BE2C (cell line): ENCODE measurements at regions not wholly inside any gene's neighbourhood (a gene's known extent, or its start where the extent isn't known, plus 50 kb on each side); places are given as distances from the start of the nearest gene placed in this dataset.
"Not testable (repeated sequence)": the region's sequence is repeated elsewhere in the genome, so short reads cannot be mapped to it uniquely, and the experiment has no call there.

Source experiments
- DNase-seq: peaks from one replicate; pipeline ENCODE4 v3.0.0-alpha.2; 2020
- H3K27me3 ChIP-seq: fragments of 250-450 bp; sonication (Bioruptor Pico); 2 replicates; pipeline ENCODE4 v1.5.1; 2020; ENCODE audit warnings: mild to moderate bottlenecking
- H3K36me3 ChIP-seq: fragments of 250-450 bp; sonication (Bioruptor Pico); 2 replicates; pipeline ENCODE4 v1.5.1; 2020; ENCODE audit warnings: mild to moderate bottlenecking
- H3K4me1 ChIP-seq: fragments of 250-450 bp; sonication (Bioruptor Pico); 2 replicates; pipeline ENCODE4 v1.5.1; 2020
- H3K4me3 ChIP-seq: 2 replicates; pipeline ENCODE4 v1.5.1; 2011; ENCODE audit warnings: low read depth, low read length
- H3K9me3 ChIP-seq: fragments of 250-450 bp; sonication (Bioruptor Pico); 2 replicates; pipeline ENCODE4 v1.5.1; 2020
- CTCF ChIP-seq: IDR thresholded peaks from 2 replicates; pipeline ENCODE4 v1.5.1; 2012; ENCODE audit warnings: mild to moderate bottlenecking, low read depth, low read length

- no peaks in the 10 kb centered on the region for H3K4me1 ChIP-seq
- H3K4me3 ChIP-seq, result no peak overlapping the region
- DNase-seq, result no peak
- no peaks in the 10 kb centered on the region for H3K36me3 ChIP-seq
- no peak for TF ChIP-seq CTCF
- H3K9me3 ChIP-seq, result no peaks in the 10 kb centered on the region
- H3K27me3 ChIP-seq, result no peaks in the 10 kb centered on the region
Measured at GRCh38 chr16:59339871-59340270, 605.8 kb upstream of the GOT2 start.

- H3K27me3 ChIP-seq, result no peaks in the 10 kb centered on the region
- no peaks in the 10 kb centered on the region; the same call in 1 of the 2 replicates for H3K9me3 ChIP-seq
- TF ChIP-seq CTCF, result no peak
- no peak for DNase-seq
- H3K4me1 ChIP-seq, result no peaks in the 10 kb centered on the region
- no peak overlapping the region for H3K4me3 ChIP-seq
- H3K36me3 ChIP-seq, result no peaks in the 10 kb centered on the region
Measured at GRCh38 chr16:59336136-59336695, 602.1 kb upstream of the GOT2 start.

GRCh38 chr16:59331708-59332107, 597.6 kb upstream of the GOT2 start:
- not testable (repeated sequence) for H3K4me3 ChIP-seq, H3K27me3 ChIP-seq, H3K4me1 ChIP-seq, H3K9me3 ChIP-seq, DNase-seq, H3K36me3 ChIP-seq

GRCh38 chr16:59330019-59330670, 596.0 kb upstream of the GOT2 start:
- Histone ChIP-seq H3K4me3 (no peak overlapping the region), H3K4me1 (no peaks in the 10 kb centered on the region), H3K27me3 (no peaks in the 10 kb centered on the region), H3K9me3 (no peaks in the 10 kb centered on the region; the same call in 1 of the 2 replicates), H3K36me3 (no peaks in the 10 kb centered on the region)
- no peak for DNase-seq
- no peak for TF ChIP-seq CTCF

- no peak for TF ChIP-seq CTCF
Measured at GRCh38 chr16:59328961-59329360, 594.8 kb upstream of the GOT2 start.

GRCh38 chr16:59327894-59328293, 593.8 kb upstream of the GOT2 start:
- Histone ChIP-seq H3K36me3 (no peaks in the 10 kb centered on the region), H3K4me3 (no peak overlapping the region), H3K27me3 (no peaks in the 10 kb centered on the region), H3K4me1 (no peaks in the 10 kb centered on the region), H3K9me3 (no peaks in the 10 kb centered on the region; the same call in 1 of the 2 replicates)
- no peak for DNase-seq
- no peak for TF ChIP-seq CTCF

More at GRCh38 chr16:59328961-59329360, 594.8 kb upstream of the GOT2 start:
- no peaks in the 10 kb centered on the region for H3K27me3 ChIP-seq
- H3K4me3 ChIP-seq, result no peak overlapping the region
- H3K9me3 ChIP-seq, result no peaks in the 10 kb centered on the region; the same call in 1 of the 2 replicates
- no peaks in the 10 kb centered on the region for H3K4me1 ChIP-seq
- DNase-seq, result no peak
- no peaks in the 10 kb centered on the region for H3K36me3 ChIP-seq
